GM12878 (cell line): ENCODE measurements at regions not wholly inside any gene's neighbourhood (a gene's known extent, or its start where the extent isn't known, plus 50 kb on each side); places are given as distances from the start of the nearest gene placed in this dataset.

Experiments used
- ATAC-seq: fragments of 200-7000 bp; cut with Tn5 transposase; 3 replicates; pipeline ENCODE4 v1.9.1; 2020; ENCODE audit warnings: mild to moderate bottlenecking, moderate library complexity
- BruUV-seq: library from RNA; stranded (reverse); fragments of 400-500 nt; replicated peaks from 2 replicates; lab custom pipeline; 2021; lab: Mats Ljungman, UMichigan
- CTCF ChIA-PET: fragments of 300-600 bp; sonication (Branson Sonifier 250); formaldehyde crosslinking; extraction: SDS; loops from one replicate; lab custom pipeline; 2021; ENCODE audit warnings: inconsistent platforms; lab: Yijun Ruan, JAX
- POLR2A ChIA-PET: fragments of 350-600 bp; formaldehyde crosslinking; extraction: SDS; loops from one replicate; lab custom pipeline; 2021; ENCODE audit warnings: inconsistent platforms; lab: Charles Lee
- RAD21 ChIA-PET: fragments of 300-600 bp; sonication (Branson Sonifier 250); formaldehyde crosslinking; loops from one replicate; lab custom pipeline; 2023; ENCODE audit warnings: antibody characterized with exemption; ENCODE audit not compliant: unreplicated experiment; lab: Charles Lee
- SMC1A ChIA-PET: fragments of 300-600 bp; sonication (Branson Sonifier 250); formaldehyde crosslinking; loops from one replicate; lab custom pipeline; 2023; ENCODE audit not compliant: unreplicated experiment, uncharacterized antibody; lab: Charles Lee
- DNase-seq: peaks from one replicate; pipeline ENCODE4 v3.0.0-alpha.2; 2011; ENCODE audit warnings: low read depth, low spot score
- FAIRE-seq: peaks from 3 replicates; lab custom pipeline; 2011; peaks lifted over from hg19 to GRCh38; lab: Jason Lieb, UNC
- H2AFZ ChIP-seq: 2 replicates; pipeline ENCODE4 v1.6.0; 2011; ENCODE audit warnings: low read depth, low read length, control low read depth; ENCODE audit not compliant: control insufficient read depth
- H3K27ac ChIP-seq: 2 replicates; pipeline ENCODE4 v1.5.1; 2011; ENCODE audit warnings: control low read depth; ENCODE audit not compliant: control insufficient read depth, insufficient read depth
- H3K27me3 ChIP-seq, 2 experiments: replicated peaks in 1 of 2; 2 replicates each; pipeline versions ENCODE4 v1.6.0 to v1.6.1; 2011; ENCODE audit warnings: low read length in 1 of 2; ENCODE audit not compliant: control insufficient read depth in 2 of 2, insufficient read depth in 2 of 2
- H3K36me3 ChIP-seq, 2 experiments: 2 replicates each; pipeline ENCODE4 v1.5.1; 2011; ENCODE audit warnings: low read length in 1 of 2; ENCODE audit not compliant: control insufficient read depth in 2 of 2, insufficient read depth in 2 of 2
- H3K4me1 ChIP-seq: 2 replicates; pipeline ENCODE4 v1.6.1; 2011; ENCODE audit warnings: mild to moderate bottlenecking, low read length, moderate library complexity, mixed read lengths; ENCODE audit not compliant: control insufficient read depth, insufficient read depth
- H3K4me2 ChIP-seq: 2 replicates; pipeline ENCODE4 v1.6.0; 2011; ENCODE audit warnings: control low read depth; ENCODE audit not compliant: control insufficient read depth, insufficient read depth
- H3K4me3 ChIP-seq: fragments of 200-600 bp; sonication (generic); 2 replicates; pipeline ENCODE4 v1.5.1; 2016
- H3K79me2 ChIP-seq: 2 replicates; pipeline ENCODE4 v1.6.0; 2011; ENCODE audit warnings: low read length; ENCODE audit not compliant: control insufficient read depth, insufficient read depth
- H3K9ac ChIP-seq: 2 replicates; pipeline ENCODE4 v1.8.0; 2011; ENCODE audit warnings: low read length, control low read depth, mixed read lengths; ENCODE audit not compliant: control insufficient read depth, insufficient read depth
- H3K9me3 ChIP-seq: replicated peaks from 3 replicates; pipeline ENCODE4 v1.5.1; 2011; ENCODE audit warnings: mild to moderate bottlenecking, low read length; ENCODE audit not compliant: control insufficient read depth, insufficient read depth
- H4K20me1 ChIP-seq: 2 replicates; pipeline ENCODE4 v1.6.0; 2011; ENCODE audit not compliant: control insufficient read depth, insufficient read depth
- CBX5 ChIP-seq: sonication (generic); IDR thresholded peaks from 2 replicates; pipeline ENCODE4 v1.6.1; 2016; ENCODE audit warnings: low read depth, moderate library complexity, mild to moderate bottlenecking, inconsistent platforms
- E2F4 ChIP-seq: IDR thresholded peaks from 2 replicates; pipeline ENCODE4 v1.6.1; 2012; ENCODE audit warnings: low read depth, low read length, improper control_type of control experiment
- GABPA ChIP-seq: IDR thresholded peaks from 2 replicates; pipeline ENCODE4 v1.6.1; 2014; ENCODE audit warnings: antibody characterized with exemption, low read depth, mild to moderate bottlenecking, inconsistent platforms
- RBBP5 ChIP-seq: fragments of 200-600 bp; sonication (generic); conservative IDR thresholded peaks from 2 replicates; pipeline ENCODE4 v1.6.1; 2016
- ZBTB40 ChIP-seq: fragments of 450-650 bp; IDR thresholded peaks from 2 replicates; pipeline ENCODE4 v1.6.1; 2016; ENCODE audit warnings: mild to moderate bottlenecking, moderate library complexity, borderline replicate concordance
- ZNF592 ChIP-seq: fragments of 450-650 bp; IDR thresholded peaks from 2 replicates; pipeline ENCODE4 v1.6.1; 2017; ENCODE audit warnings: mild to moderate bottlenecking, moderate library complexity
- WGBS: methylation state at CpG from one replicate; pipeline ENCODE4 v1.1.6; 2016; ENCODE audit warnings: low lambda C conversion rate; ENCODE audit not compliant: insufficient replicate concordance, insufficient coverage; ENCODE audit errors: missing lambda C conversion rate; 5-methylcytosine and 5-hydroxymethylcytosine counted together
- in situ Hi-C: fragments of 300-500 bp; cut with MboI; formaldehyde crosslinking; loops from 9 replicates; pipeline ENCODE4 v1.14.3; 2018; ENCODE audit warnings: mixed read lengths
- intact Hi-C: fragments of 100-400 bp; cut with micrococcal nuclease; formaldehyde crosslinking; loops from one replicate; pipeline ENCODE4 v1.14.2; 2022; ENCODE audit not compliant: unreplicated experiment

GRCh38 chr7:152513861-152514770, 78.3 kb upstream of the KMT2C start:
- TF ChIP-seq E2F4 (no peak), ZBTB40 (no peak), ZNF592 (no peak), RBBP5 (no peak), CBX5 (no peak), GABPA (no peak)
- ChIA-PET RAD21 (interaction anchor here (1.3 kb wide), 1 partner anchor 192 kb away, joined by 3 read pairs; no protein-coding TSS in a partner anchor), POLR2A (interaction anchor here (0.5 to 1.1 kb wide), 3 partner anchors 8 to 48 kb away, joined by 3 to 6 read pairs (median 5); no protein-coding TSS in a partner anchor), SMC1A (no interaction called here), CTCF (no interaction called here)
- DNase-seq (no peak), FAIRE-seq (no peak), ATAC-seq (no peak)
- no peaks in the 10 kb centered on the region for H3K4me1 ChIP-seq
- H3K4me3 ChIP-seq = no peak overlapping the region
- no peaks in the 10 kb centered on the region for H3K27me3 ChIP-seq
- H3K36me3 ChIP-seq = no peaks in the 10 kb centered on the region
- H3K9me3 ChIP-seq = no peaks in the 10 kb centered on the region; the same call in 2 of the 3 replicates
- intact Hi-C loops (no loop called here), in situ Hi-C loops (no loop called here)
- H3K4me2 ChIP-seq = no peak overlapping the region
- H4K20me1 ChIP-seq = no peaks in the 10 kb centered on the region
- no TSS peak for BruUV-seq
- no peak overlapping the region for H3K27ac ChIP-seq
- WGBS = 52% methylated on average over 20 of the region's 20 CpGs
- no peaks in the 10 kb centered on the region for H3K79me2 ChIP-seq
- no peak overlapping the region for H2AFZ ChIP-seq
- no peak overlapping the region for H3K9ac ChIP-seq
